ENCODE measurements at regions not wholly inside any gene's neighbourhood (a gene's known extent, or its start where the extent isn't known, plus 50 kb on each side); places are given as distances from the start of the nearest gene placed in this dataset.

DNA sequence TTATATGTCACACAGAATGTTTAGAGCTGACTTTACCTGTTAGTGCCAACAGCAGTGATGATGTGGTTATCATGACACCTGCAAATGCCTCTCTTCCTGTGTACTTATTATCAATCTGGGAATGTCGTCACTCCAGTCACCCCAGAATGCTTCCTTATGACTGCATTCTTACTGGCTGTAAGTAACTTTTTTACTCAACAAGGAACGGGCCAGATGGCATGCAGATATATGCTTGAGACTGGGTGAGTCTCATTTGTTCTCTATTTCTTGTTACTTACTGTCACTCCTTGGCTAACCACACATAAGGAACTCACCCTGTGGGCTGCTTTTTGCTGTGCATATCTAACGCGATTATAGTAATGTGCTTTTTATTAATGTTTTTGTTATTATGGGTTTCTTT is 385.5 kb upstream of the MEF2C start:
- TF ChIP-seq, protein P1, sequence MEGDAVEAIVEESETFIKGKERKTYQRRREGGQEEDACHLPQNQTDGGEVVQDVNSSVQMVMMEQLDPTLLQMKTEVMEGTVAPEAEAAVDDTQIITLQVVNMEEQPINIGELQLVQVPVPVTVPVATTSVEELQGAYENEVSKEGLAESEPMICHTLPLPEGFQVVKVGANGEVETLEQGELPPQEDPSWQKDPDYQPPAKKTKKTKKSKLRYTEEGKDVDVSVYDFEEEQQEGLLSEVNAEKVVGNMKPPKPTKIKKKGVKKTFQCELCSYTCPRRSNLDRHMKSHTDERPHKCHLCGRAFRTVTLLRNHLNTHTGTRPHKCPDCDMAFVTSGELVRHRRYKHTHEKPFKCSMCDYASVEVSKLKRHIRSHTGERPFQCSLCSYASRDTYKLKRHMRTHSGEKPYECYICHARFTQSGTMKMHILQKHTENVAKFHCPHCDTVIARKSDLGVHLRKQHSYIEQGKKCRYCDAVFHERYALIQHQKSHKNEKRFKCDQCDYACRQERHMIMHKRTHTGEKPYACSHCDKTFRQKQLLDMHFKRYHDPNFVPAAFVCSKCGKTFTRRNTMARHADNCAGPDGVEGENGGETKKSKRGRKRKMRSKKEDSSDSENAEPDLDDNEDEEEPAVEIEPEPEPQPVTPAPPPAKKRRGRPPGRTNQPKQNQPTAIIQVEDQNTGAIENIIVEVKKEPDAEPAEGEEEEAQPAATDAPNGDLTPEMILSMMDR (IDR thresholded peaks at IDR 0.05; ENCODE audit: extremely low read depth in 1 of 2, insufficient read depth in 1 of 2, low read depth in 1 of 2, low read length in 2 of 2): no peak
- TF ChIP-seq, protein P2, sequence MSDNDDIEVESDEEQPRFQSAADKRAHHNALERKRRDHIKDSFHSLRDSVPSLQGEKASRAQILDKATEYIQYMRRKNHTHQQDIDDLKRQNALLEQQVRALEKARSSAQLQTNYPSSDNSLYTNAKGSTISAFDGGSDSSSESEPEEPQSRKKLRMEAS (IDR thresholded peaks at IDR 0.05; ENCODE audit: insufficient read depth, insufficient read length): no peak
- TF ChIP-seq MYC (IDR thresholded peaks at IDR 0.05; ENCODE audit: low read depth, low read length) (no peak), POLR2A (IDR thresholded peaks at IDR 0.05; ENCODE audit: low read depth, low read length) (no peak), EZH2 (IDR thresholded peaks at IDR 0.05; ENCODE audit: borderline replicate concordance, low read depth, low read length, severe bottlenecking) (no peak), POLR2AphosphoS5 (IDR thresholded peaks at IDR 0.05; ENCODE audit: insufficient read depth, low read depth, low read length) (no peak), JUN (IDR thresholded peaks at IDR 0.05; ENCODE audit: borderline replicate concordance, insufficient read depth, insufficient read length, low read depth) (no peak), GATA2 (IDR thresholded peaks at IDR 0.05; ENCODE audit: insufficient read depth, insufficient read length, low read depth, low read length) (no peak)

Data from endothelial cell of umbilical vein (primary cell).